ENCODE measurements at regions not wholly inside any gene's neighbourhood (a gene's known extent, or its start where the extent isn't known, plus 50 kb on each side); places are given as distances from the start of the nearest gene placed in this dataset.

DNA sequence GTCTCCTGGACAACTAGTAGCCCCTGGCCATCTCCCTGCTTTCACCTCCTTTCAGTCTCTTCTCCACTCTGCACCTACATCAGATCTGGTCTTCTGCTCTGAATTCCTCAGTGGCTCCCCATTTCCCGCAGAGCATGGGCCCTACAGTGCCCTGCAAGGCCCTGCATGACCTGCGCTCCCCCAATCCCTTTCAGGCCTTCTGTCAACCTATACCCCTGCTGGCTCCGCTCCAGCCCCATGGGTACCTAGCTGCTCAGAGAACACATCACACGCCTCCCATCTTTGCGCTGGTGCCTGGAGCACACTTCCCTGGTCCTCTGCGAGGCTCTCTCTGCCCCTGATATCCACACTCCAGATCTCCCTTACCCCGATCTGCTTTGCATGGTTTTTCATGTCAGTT is 145.2 kb downstream of the KATNIP start:
- TF ChIP-seq, protein P1, sequence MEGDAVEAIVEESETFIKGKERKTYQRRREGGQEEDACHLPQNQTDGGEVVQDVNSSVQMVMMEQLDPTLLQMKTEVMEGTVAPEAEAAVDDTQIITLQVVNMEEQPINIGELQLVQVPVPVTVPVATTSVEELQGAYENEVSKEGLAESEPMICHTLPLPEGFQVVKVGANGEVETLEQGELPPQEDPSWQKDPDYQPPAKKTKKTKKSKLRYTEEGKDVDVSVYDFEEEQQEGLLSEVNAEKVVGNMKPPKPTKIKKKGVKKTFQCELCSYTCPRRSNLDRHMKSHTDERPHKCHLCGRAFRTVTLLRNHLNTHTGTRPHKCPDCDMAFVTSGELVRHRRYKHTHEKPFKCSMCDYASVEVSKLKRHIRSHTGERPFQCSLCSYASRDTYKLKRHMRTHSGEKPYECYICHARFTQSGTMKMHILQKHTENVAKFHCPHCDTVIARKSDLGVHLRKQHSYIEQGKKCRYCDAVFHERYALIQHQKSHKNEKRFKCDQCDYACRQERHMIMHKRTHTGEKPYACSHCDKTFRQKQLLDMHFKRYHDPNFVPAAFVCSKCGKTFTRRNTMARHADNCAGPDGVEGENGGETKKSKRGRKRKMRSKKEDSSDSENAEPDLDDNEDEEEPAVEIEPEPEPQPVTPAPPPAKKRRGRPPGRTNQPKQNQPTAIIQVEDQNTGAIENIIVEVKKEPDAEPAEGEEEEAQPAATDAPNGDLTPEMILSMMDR (conservative IDR thresholded peaks at IDR 0.05): no peak
- TF ChIP-seq EZH2 (IDR thresholded peaks at IDR 0.05; ENCODE audit: low read depth): no peak

All from PC-9 (cell line).